AG04450 (cell line): ENCODE measurements at regions not wholly inside any gene's neighbourhood (a gene's known extent, or its start where the extent isn't known, plus 50 kb on each side); places are given as distances from the start of the nearest gene placed in this dataset.

Source experiments
- CTCF ChIA-PET: fragments of 300-600, 350-600 bp; formaldehyde crosslinking; extraction: SDS; loops from one replicate; lab custom pipeline; 2022; ENCODE audit warnings: antibody characterized with exemption, inconsistent platforms; lab: Charles Lee
- POLR2A ChIA-PET: fragments of 350-600 bp; formaldehyde crosslinking; extraction: SDS; loops from one replicate; lab custom pipeline; 2021; ENCODE audit warnings: antibody characterized with exemption, inconsistent platforms; lab: Yijun Ruan, JAX
- DNase-seq: peaks from one replicate; pipeline ENCODE4 v3.0.0-alpha.2; 2011; ENCODE audit warnings: low read depth, low spot score
- H3K27ac ChIP-seq: one replicate; pipeline ENCODE4 v1.5.1; 2012; ENCODE audit warnings: low read depth, low read length, control low read depth
- H3K27me3 ChIP-seq: one replicate; pipeline ENCODE4 v1.6.0; 2012; ENCODE audit warnings: low read length; ENCODE audit not compliant: control insufficient read depth, insufficient read depth
- H3K4me3 ChIP-seq: 2 replicates; pipeline ENCODE4 v1.5.1; 2011; ENCODE audit warnings: mild to moderate bottlenecking, low read depth, low read length, control low read depth
- H3K9me3 ChIP-seq: 2 replicates; pipeline ENCODE4 v1.5.1; 2012; ENCODE audit warnings: low read length; ENCODE audit not compliant: control insufficient read depth, insufficient read depth
- CTCF ChIP-seq: IDR thresholded peaks from 2 replicates; pipeline ENCODE4 v1.5.1; 2011; ENCODE audit warnings: low read depth, low read length, control low read depth, inconsistent platforms

GRCh38 chr18:32583431-32583830 is 112.7 kb upstream of the GAREM1 start:
- CTCF ChIA-PET: no interaction called here
- no peaks in the 10 kb centered on the region for H3K27me3 ChIP-seq
- H3K9me3 ChIP-seq: no peaks in the 10 kb centered on the region
- no peak for DNase-seq
- H3K4me3 ChIP-seq: no peak overlapping the region
- H3K27ac ChIP-seq: no peak overlapping the region
- POLR2A ChIA-PET: no interaction called here
- no peak for TF ChIP-seq CTCF

GRCh38 chr18:32582455-32582854 is 111.8 kb upstream of the GAREM1 start:
- Histone ChIP-seq H3K4me3 (no peak overlapping the region), H3K27ac (no peak overlapping the region), H3K9me3 (no peaks in the 10 kb centered on the region), H3K27me3 (no peaks in the 10 kb centered on the region)
- CTCF ChIA-PET: no interaction called here
- no peak for DNase-seq
- TF ChIP-seq CTCF: no peak
- POLR2A ChIA-PET: no interaction called here

DNA sequence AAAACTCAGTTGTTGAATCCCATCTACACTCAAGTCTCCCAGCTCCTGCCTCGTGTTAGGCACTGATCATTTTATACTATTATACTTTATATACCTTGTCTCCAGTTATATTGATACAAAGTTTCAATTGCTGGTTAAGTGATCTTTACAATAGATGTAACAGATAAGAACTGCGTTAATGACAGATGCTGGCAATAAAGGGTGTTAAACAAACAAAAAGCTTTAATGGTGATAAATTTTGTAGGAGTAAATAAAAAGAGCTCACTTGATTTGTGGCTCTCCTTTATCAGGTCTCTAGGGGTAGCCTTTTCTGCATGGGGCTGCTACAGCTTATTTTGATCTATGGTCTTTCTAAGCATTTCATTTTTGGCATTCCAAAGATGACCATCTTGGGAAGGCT is 106.9 kb upstream of the GAREM1 start:
- no peak for DNase-seq
- Histone ChIP-seq H3K9me3 (no peaks in the 10 kb centered on the region), H3K4me3 (no peak overlapping the region), H3K27me3 (no peaks in the 10 kb centered on the region), H3K27ac (no peak overlapping the region)
- CTCF ChIA-PET: interaction anchor here (1.7 to 1.8 kb wide), 2 partner anchors 306 to 419 kb away, joined by 4 to 6 read pairs; no protein-coding TSS in a partner anchor
- TF ChIP-seq CTCF: no peak
- POLR2A ChIA-PET: interaction anchor here (0.7 kb wide), 1 partner anchor 10 kb away, joined by 4 read pairs; no protein-coding TSS in a partner anchor

GRCh38 chr18:32576296-32576916 is 105.7 kb upstream of the GAREM1 start:
- no peak for DNase-seq
- POLR2A ChIA-PET: no interaction called here
- Histone ChIP-seq H3K4me3 (no peak overlapping the region), H3K27ac (no peak overlapping the region), H3K27me3 (no peaks in the 10 kb centered on the region), H3K9me3 (no peaks in the 10 kb centered on the region)
- peak; percentile 48 for TF ChIP-seq CTCF
- CTCF ChIA-PET: interaction anchor here (0.6 to 1.7 kb wide), 6 partner anchors 98 to 661 kb away, joined by 3 to 6 read pairs (median 3); no protein-coding TSS in a partner anchor

DNA sequence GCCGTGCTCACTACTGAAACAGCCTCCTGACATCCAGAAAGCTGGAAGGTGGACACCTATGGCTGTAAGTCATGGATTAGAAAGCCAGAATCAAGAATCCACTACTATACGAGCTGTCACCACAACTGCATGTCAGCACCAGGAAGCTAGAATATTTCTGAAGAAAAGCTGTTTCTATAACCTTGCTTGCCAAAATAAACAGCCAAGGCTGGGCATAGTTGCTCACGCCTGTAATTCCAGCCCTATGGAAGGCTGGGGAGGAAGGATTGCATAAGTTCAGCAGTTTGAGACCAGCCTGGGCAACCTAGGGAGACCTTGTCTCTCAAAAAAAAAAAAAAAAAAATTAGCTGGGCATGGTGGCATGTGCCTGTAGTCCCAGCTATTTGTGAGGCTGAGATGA is 96.3 kb upstream of the GAREM1 start:
- no peak for DNase-seq
- Histone ChIP-seq H3K9me3 (no peaks in the 10 kb centered on the region), H3K27ac (no peak overlapping the region), H3K27me3 (no peaks in the 10 kb centered on the region), H3K4me3 (no peak overlapping the region)
- POLR2A ChIA-PET: interaction anchor here (0.6 kb wide), 1 partner anchor 11 kb away, joined by 4 read pairs; no protein-coding TSS in a partner anchor
- CTCF ChIA-PET: no interaction called here
- no peak for TF ChIP-seq CTCF
